GM23338 (cell line): ENCODE measurements at regions not wholly inside any gene's neighbourhood (a gene's known extent, or its start where the extent isn't known, plus 50 kb on each side); places are given as distances from the start of the nearest gene placed in this dataset.

Experiments used
- CREB1 ChIP-seq: fragments of 250-450 bp; sonication (Bioruptor Pico); IDR thresholded peaks from 2 replicates; pipeline ENCODE4 v1.5.0; 2020; ENCODE audit warnings: low read depth, mild to moderate bottlenecking, moderate library complexity
- ETS1 ChIP-seq: IDR thresholded peaks from 2 replicates; pipeline ENCODE4 v1.6.1; 2016; ENCODE audit warnings: antibody characterized with exemption
- EZH2 ChIP-seq: fragments of 200-600 bp; sonication (generic); IDR thresholded peaks from one replicate; pipeline ENCODE4 v1.8.0; 2017; ENCODE audit warnings: antibody characterized with exemption, mild to moderate bottlenecking, low read depth; ENCODE audit not compliant: unreplicated experiment
- EZH2phosphoT487 ChIP-seq: fragments of 200-600 bp; sonication (generic); IDR thresholded peaks from one replicate; pipeline ENCODE4 v1.8.1; 2018; ENCODE audit warnings: antibody characterized with exemption; ENCODE audit not compliant: unreplicated experiment
- JUNB ChIP-seq: IDR thresholded peaks from one replicate; pipeline ENCODE4 v1.6.1; 2016; ENCODE audit warnings: antibody characterized with exemption; ENCODE audit not compliant: unreplicated experiment
- NANOG ChIP-seq: IDR thresholded peaks from 2 replicates; pipeline ENCODE4 v1.6.1; 2016; ENCODE audit warnings: antibody characterized with exemption, borderline replicate concordance
- POLR2AphosphoS5 ChIP-seq: IDR thresholded peaks from 2 replicates; pipeline ENCODE4 v1.6.1; 2016; ENCODE audit warnings: antibody characterized with exemption, low read depth
- REST ChIP-seq: IDR thresholded peaks from one replicate; pipeline ENCODE4 v1.6.1; 2018; ENCODE audit warnings: antibody characterized with exemption; ENCODE audit not compliant: unreplicated experiment
- STAT1 ChIP-seq: IDR thresholded peaks from one replicate; pipeline ENCODE4 v1.6.1; 2016; ENCODE audit warnings: antibody characterized with exemption; ENCODE audit not compliant: unreplicated experiment
- ZNF114 ChIP-seq: fragments of 250-450 bp; sonication (Bioruptor Pico); IDR thresholded peaks from 2 replicates; pipeline ENCODE4 v1.5.0; 2020; ENCODE audit warnings: mild to moderate bottlenecking, moderate library complexity
- ZNF331 ChIP-seq: fragments of 250-450 bp; sonication (Bioruptor Pico); IDR thresholded peaks from 2 replicates; pipeline ENCODE4 v1.5.0; 2020; ENCODE audit warnings: low read depth, mild to moderate bottlenecking, moderate library complexity
- TF ChIP-seq, protein P1 (sequence below), 2 experiments: fragments of 200-600 bp in 1 of 2; sonication (generic) in 1 of 2; conservative IDR thresholded peaks; 2 replicates each; pipeline versions ENCODE4 v1.5.1 to v1.6.1; 2016 to 2017; ENCODE audit warnings: antibody characterized with exemption in 2 of 2, low read depth in 2 of 2, mild to moderate bottlenecking in 2 of 2, moderate library complexity in 1 of 2

GRCh38 chr2:177072090-177072489 is 140.5 kb upstream of the HNRNPA3 start:
- TF ChIP-seq ETS1 (no peak), CREB1 (CRISPR knock-in tag) (no peak), EZH2 (no peak), POLR2AphosphoS5 (no peak), ZNF114 (no peak), JUNB (no peak), REST (no peak), EZH2phosphoT487 (no peak), STAT1 (no peak), ZNF331 (CRISPR knock-in tag) (no peak), NANOG (no peak)
- TF ChIP-seq, protein P1, sequence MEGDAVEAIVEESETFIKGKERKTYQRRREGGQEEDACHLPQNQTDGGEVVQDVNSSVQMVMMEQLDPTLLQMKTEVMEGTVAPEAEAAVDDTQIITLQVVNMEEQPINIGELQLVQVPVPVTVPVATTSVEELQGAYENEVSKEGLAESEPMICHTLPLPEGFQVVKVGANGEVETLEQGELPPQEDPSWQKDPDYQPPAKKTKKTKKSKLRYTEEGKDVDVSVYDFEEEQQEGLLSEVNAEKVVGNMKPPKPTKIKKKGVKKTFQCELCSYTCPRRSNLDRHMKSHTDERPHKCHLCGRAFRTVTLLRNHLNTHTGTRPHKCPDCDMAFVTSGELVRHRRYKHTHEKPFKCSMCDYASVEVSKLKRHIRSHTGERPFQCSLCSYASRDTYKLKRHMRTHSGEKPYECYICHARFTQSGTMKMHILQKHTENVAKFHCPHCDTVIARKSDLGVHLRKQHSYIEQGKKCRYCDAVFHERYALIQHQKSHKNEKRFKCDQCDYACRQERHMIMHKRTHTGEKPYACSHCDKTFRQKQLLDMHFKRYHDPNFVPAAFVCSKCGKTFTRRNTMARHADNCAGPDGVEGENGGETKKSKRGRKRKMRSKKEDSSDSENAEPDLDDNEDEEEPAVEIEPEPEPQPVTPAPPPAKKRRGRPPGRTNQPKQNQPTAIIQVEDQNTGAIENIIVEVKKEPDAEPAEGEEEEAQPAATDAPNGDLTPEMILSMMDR (conservative IDR thresholded peaks at IDR 0.05; ENCODE audit: low read depth in 2 of 2), result no peak
